GM13977 (cell line): ENCODE measurements at regions not wholly inside any gene's neighbourhood (a gene's known extent, or its start where the extent isn't known, plus 50 kb on each side); places are given as distances from the start of the nearest gene placed in this dataset.
"Not testable (repeated sequence)": the region's sequence is repeated elsewhere in the genome, so short reads cannot be mapped to it uniquely, and the experiment has no call there.

Experiments used
- DNase-seq: peaks from one replicate; pipeline ENCODE4 v3.0.0; 2012; ENCODE audit warnings: low spot score
- CTCF ChIP-seq: IDR thresholded peaks from 2 replicates; pipeline ENCODE4 v1.5.1; 2012; ENCODE audit warnings: mild to moderate bottlenecking, control low read depth; ENCODE audit not compliant: insufficient read depth; ENCODE audit errors: extremely low read depth, missing control alignments
- in situ Hi-C: fragments of 300-500 bp; cut with MboI; formaldehyde crosslinking; loops from one replicate; pipeline ENCODE4 v1.12.0; 2022; ENCODE audit warnings: low sequenced_read_pairs, low pct_unique_long_range_greater_than_20kb, mixed read lengths, inconsistent platforms; ENCODE audit not compliant: unreplicated experiment

- in situ Hi-C loops, result no loop called here
- no peak for DNase-seq
- no peak for TF ChIP-seq CTCF
Observed at GRCh38 chr15:26235864-26236263, 372.7 kb upstream of the ATP10A start.

GRCh38 chr15:26234976-26235767, 372.0 kb upstream of the ATP10A start:
- TF ChIP-seq CTCF, result no peak
- DNase-seq, result no peak
- in situ Hi-C loops, result no loop called here

- DNase-seq, result no peak
- in situ Hi-C loops, result no loop called here
- no peak for TF ChIP-seq CTCF
Observed at GRCh38 chr15:26232691-26233090, 369.6 kb upstream of the ATP10A start.

GRCh38 chr15:26231096-26231495, 368.0 kb upstream of the ATP10A start:
- no peak for TF ChIP-seq CTCF
- in situ Hi-C loops, result no loop called here
- no peak for DNase-seq

- no peak for DNase-seq
- TF ChIP-seq CTCF, result no peak
- in situ Hi-C loops, result no loop called here
Observed at GRCh38 chr15:26224266-26224665, 361.1 kb upstream of the ATP10A start.

DNA sequence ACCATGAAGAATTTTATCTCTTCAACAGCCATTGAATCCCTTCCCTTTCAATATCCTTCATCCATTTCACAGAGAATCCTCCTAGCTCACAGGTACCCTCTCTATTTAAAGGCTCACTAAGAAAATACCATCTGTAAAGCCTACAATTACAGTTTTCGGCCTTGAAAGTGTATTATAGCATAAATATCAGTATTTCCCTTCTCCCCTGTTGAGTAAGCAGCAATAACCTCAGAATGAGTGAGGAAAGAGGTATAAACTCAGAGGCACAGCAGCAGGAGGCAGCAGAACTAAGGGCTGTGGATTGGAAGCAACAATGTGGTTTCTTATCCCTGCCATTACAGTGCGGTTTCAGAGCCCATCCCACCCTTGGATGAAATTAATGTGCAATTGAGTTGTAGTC, 360.6 kb upstream of the ATP10A start:
- in situ Hi-C loops, result no loop called here
- no peak for TF ChIP-seq CTCF
- DNase-seq, result no peak

- DNase-seq, result no peak
- TF ChIP-seq CTCF, result no peak
- in situ Hi-C loops, result no loop called here
Observed at GRCh38 chr15:26222781-26223180, 359.7 kb upstream of the ATP10A start.

DNA sequence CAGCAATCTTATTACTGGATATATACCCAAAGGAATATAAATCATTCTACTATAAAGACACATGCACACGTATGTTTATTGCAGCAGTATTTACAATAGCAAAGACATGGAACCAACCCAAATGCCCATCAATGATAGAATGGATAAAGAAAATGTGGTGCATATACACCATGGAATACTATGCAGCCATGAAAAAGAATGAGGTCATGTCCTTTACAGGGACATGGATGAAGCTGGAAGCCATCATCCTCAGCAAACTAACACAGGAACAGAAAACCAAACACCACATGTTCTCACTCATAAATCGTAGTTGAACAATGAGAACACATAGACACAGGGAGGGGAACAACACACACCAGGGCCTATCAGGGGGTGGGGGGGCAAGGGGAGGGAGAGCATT, 353.9 kb upstream of the ATP10A start:
- DNase-seq, in situ Hi-C loops: not testable (repeated sequence)
